GM12865 (cell line): ENCODE measurements at regions not wholly inside any gene's neighbourhood (a gene's known extent, or its start where the extent isn't known, plus 50 kb on each side); places are given as distances from the start of the nearest gene placed in this dataset.

ENCODE experiments used
- DNase-seq: peaks from one replicate; pipeline ENCODE4 v3.0.0; 2010; ENCODE audit warnings: low read depth
- H3K4me3 ChIP-seq: 2 replicates; pipeline ENCODE4 v1.5.1; 2011; ENCODE audit warnings: mild to moderate bottlenecking, low read depth, low read length, control low read depth
- CTCF ChIP-seq: IDR thresholded peaks from 2 replicates; pipeline ENCODE4 v1.5.1; 2011; ENCODE audit warnings: low read length, control low read depth, low read depth, inconsistent platforms; ENCODE audit not compliant: insufficient read depth; ENCODE audit errors: missing control alignments

GRCh38 chr5:4036861-4037260 lies 441.2 kb downstream of the IRX1 start:
- H3K4me3 ChIP-seq, result no peak overlapping the region
- DNase-seq, result no peak
- TF ChIP-seq CTCF, result no peak

GRCh38 chr5:4038994-4039393 lies 443.4 kb downstream of the IRX1 start:
- TF ChIP-seq CTCF, result no peak

GRCh38 chr5:4042311-4042710 lies 446.7 kb downstream of the IRX1 start:
- no peak overlapping the region for H3K4me3 ChIP-seq
- no peak for DNase-seq
- no peak for TF ChIP-seq CTCF

More at GRCh38 chr5:4038994-4039393, 443.4 kb downstream of the IRX1 start:
- DNase-seq, result no peak
- no peak overlapping the region for H3K4me3 ChIP-seq

GRCh38 chr5:4043135-4043534 lies 447.5 kb downstream of the IRX1 start:
- no peak for DNase-seq
- no peak for TF ChIP-seq CTCF
- H3K4me3 ChIP-seq, result no peak overlapping the region

GRCh38 chr5:4044881-4045280 lies 449.2 kb downstream of the IRX1 start:
- H3K4me3 ChIP-seq, result no peak overlapping the region
- TF ChIP-seq CTCF, result no peak
- DNase-seq, result no peak

GRCh38 chr5:4048398-4048797 lies 452.8 kb downstream of the IRX1 start:
- H3K4me3 ChIP-seq, result no peak overlapping the region
- no peak for DNase-seq
- TF ChIP-seq CTCF, result no peak

GRCh38 chr5:4050203-4050602 lies 454.6 kb downstream of the IRX1 start:
- H3K4me3 ChIP-seq, result no peak overlapping the region
- DNase-seq, result no peak
- TF ChIP-seq CTCF, result no peak
